ENCODE measurements at regions not wholly inside any gene's neighbourhood (a gene's known extent, or its start where the extent isn't known, plus 50 kb on each side); places are given as distances from the start of the nearest gene placed in this dataset.

DNA sequence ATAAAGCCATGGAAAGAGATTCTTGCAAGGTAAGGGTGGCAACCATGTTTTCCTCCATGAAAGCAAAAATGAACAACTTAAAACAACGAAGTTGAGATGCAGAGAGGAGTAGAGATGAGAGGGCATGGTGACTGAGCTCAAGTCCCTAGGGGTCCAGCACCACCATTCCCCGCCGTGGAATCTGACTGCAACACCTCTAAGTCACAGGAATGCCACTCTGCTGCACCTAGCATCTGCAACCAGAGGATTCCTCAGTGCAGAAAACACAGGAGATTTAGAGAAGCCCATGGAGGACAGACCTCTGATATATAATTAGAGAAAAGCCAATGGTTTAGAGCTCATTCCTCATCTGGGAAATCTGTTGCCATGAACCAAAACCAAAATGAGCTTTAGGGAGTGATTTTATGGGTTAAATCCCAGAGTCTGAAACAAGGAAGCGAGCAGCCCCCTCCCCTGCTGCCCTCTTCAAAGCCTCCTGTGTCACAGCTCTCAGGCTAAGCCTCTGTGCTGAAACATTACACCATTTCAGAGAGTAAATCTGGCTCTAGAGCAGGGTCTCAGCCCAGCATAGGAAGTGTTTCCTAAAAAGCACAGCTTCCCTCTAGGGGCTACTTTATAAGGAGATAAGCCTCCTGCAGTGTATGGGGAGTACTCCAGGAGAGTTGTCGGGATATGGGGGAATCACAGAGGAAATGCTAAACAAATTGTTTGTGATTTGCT lies 1043.6 kb downstream of the UQCRFS1 start:
- Histone ChIP-seq H3K27ac (no peak overlapping the region), H3K4me3 (no peak overlapping the region), H3K9me3 (no peaks in the 10 kb centered on the region), H3K27me3 (no peaks in the 10 kb centered on the region), H3K4me1 (no peaks in the 10 kb centered on the region), H3K36me3 (no peaks in the 10 kb centered on the region), H3K9ac (ENCODE audit: low read depth in 2 of 2, low read length in 2 of 2) (no peak overlapping the region)
- intact Hi-C loops (cut with DNase I) = no loop called here
- TF ChIP-seq, protein P1, sequence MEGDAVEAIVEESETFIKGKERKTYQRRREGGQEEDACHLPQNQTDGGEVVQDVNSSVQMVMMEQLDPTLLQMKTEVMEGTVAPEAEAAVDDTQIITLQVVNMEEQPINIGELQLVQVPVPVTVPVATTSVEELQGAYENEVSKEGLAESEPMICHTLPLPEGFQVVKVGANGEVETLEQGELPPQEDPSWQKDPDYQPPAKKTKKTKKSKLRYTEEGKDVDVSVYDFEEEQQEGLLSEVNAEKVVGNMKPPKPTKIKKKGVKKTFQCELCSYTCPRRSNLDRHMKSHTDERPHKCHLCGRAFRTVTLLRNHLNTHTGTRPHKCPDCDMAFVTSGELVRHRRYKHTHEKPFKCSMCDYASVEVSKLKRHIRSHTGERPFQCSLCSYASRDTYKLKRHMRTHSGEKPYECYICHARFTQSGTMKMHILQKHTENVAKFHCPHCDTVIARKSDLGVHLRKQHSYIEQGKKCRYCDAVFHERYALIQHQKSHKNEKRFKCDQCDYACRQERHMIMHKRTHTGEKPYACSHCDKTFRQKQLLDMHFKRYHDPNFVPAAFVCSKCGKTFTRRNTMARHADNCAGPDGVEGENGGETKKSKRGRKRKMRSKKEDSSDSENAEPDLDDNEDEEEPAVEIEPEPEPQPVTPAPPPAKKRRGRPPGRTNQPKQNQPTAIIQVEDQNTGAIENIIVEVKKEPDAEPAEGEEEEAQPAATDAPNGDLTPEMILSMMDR (IDR thresholded peaks at IDR 0.05) = no peak
- DNase-seq = no peak

DNA sequence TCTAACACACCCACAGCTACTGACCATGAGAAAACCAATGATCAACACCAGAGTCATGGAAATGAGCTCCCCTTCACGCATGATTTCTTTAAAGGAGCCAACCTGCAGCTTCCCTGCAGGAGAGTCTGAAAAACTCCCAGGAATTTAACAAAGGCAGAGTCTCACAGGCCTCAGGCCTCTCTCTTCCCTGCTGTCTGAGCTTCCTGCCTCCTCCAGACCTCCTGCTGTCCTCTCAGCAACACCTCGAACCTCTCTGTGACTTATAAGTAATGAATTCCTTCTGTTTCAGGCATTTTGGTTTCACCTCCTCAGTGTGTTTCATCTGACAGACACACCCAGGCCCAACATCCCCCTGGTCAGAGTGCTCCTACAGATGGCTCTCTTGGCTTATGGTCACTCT lies 1044.4 kb downstream of the UQCRFS1 start:
- no peak for DNase-seq
- Histone ChIP-seq H3K9me3 (no peaks in the 10 kb centered on the region), H3K9ac (ENCODE audit: low read depth in 2 of 2, low read length in 2 of 2) (no peak overlapping the region), H3K4me1 (no peaks in the 10 kb centered on the region), H3K27ac (no peak overlapping the region), H3K36me3 (no peaks in the 10 kb centered on the region), H3K27me3 (no peaks in the 10 kb centered on the region), H3K4me3 (no peak overlapping the region)
- TF ChIP-seq, protein P1 (IDR thresholded peaks at IDR 0.05) = no peak
- intact Hi-C loops (cut with DNase I) = no loop called here

DNA sequence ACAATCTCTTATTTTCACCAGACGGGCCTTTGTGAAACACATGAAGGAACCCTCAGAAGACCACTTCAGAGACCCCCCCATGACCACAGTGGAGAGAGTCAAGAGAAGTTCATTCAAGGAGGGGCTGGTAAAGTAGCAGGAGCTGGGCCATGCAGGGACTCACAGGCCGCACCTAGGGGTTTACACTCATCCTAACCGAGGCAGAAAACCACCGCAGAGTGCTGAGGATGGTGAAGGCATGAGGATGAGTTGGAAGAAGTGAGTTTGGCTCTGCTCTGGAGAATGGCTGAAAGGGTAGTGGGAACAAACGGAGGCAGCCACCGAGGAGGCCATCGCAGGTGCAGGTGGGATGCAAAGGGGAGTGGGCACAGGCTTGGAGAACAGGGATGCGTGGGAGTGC lies 1046.9 kb downstream of the UQCRFS1 start:
- Histone ChIP-seq H3K9ac (ENCODE audit: low read depth in 2 of 2, low read length in 2 of 2) (no peak overlapping the region), H3K9me3 (no peaks in the 10 kb centered on the region), H3K36me3 (no peaks in the 10 kb centered on the region), H3K4me1 (no peaks in the 10 kb centered on the region), H3K27me3 (no peaks in the 10 kb centered on the region), H3K27ac (no peak overlapping the region), H3K4me3 (no peak overlapping the region)
- intact Hi-C loops (cut with DNase I) = no loop called here
- no peak for DNase-seq
- TF ChIP-seq, protein P1 (IDR thresholded peaks at IDR 0.05) = no peak

DNA sequence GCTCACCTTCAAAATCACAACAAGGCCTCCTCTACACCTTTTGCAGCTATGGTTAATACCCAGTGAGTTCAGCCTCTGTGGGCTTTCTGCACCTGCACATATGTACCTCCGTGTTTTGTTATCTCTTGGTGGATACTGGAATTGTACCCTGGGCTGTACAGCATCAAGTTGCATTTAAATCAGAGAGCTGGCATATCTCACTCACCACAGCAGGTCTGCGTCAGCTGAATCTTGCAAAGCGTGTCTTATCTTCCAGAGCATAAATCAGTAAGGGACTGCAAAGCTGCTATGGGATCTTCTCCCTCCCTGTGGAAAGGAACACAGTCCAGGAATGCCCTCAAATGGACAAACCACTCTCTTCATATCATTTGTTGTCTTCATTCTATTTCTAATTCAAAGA lies 1048.7 kb downstream of the UQCRFS1 start:
- intact Hi-C loops (cut with DNase I) = no loop called here
- H3K27ac ChIP-seq = no peak overlapping the region
- DNase-seq = no peak
- no peaks in the 10 kb centered on the region for H3K27me3 ChIP-seq
- H3K36me3 ChIP-seq = no peaks in the 10 kb centered on the region
- TF ChIP-seq, protein P1 (IDR thresholded peaks at IDR 0.05) = no peak
- no peak overlapping the region for H3K4me3 ChIP-seq
- H3K4me1 ChIP-seq = no peaks in the 10 kb centered on the region
- no peak overlapping the region for H3K9ac ChIP-seq (ENCODE audit: low read depth in 2 of 2, low read length in 2 of 2)
- H3K9me3 ChIP-seq = no peaks in the 10 kb centered on the region

DNA sequence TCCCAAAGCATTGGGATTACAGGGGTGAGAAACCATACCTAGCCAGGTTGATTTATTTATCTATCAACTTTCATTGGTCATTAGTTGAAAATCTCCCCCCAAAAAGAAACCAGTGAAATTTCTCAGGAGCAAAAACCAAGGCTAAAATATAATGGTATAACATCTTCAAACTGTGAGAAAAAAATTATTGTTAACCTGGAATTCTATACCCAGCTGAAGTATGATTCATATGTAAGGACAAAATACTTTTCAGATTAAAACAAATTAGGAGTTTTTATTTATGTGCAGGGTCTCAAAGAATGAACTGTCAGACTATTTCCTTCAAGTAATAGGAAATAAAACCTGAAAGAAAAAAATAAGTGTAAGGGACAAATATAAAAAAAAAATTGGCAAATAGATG lies 1053.9 kb downstream of the UQCRFS1 start:
- H3K27me3 ChIP-seq = no peaks in the 10 kb centered on the region
- intact Hi-C loops (cut with DNase I) = no loop called here
- DNase-seq = no peak
- no peaks in the 10 kb centered on the region for H3K4me1 ChIP-seq
- H3K4me3 ChIP-seq = no peak overlapping the region
- TF ChIP-seq, protein P1 (IDR thresholded peaks at IDR 0.05) = no peak
- no peaks in the 10 kb centered on the region for H3K9me3 ChIP-seq
- no peak overlapping the region for H3K9ac ChIP-seq (ENCODE audit: low read depth in 2 of 2, low read length in 2 of 2)
- H3K27ac ChIP-seq = no peak overlapping the region
- no peaks in the 10 kb centered on the region for H3K36me3 ChIP-seq
